HG03460 (cell line): ENCODE measurements at regions not wholly inside any gene's neighbourhood (a gene's known extent, or its start where the extent isn't known, plus 50 kb on each side); places are given as distances from the start of the nearest gene placed in this dataset.
"Not testable (repeated sequence)": the region's sequence is repeated elsewhere in the genome, so short reads cannot be mapped to it uniquely, and the experiment has no call there.

Experiments
- ATAC-seq: cut with Tn5 transposase; IDR thresholded peaks from one replicate; pipeline ENCODE4 v1.9.1; 2021; ENCODE audit not compliant: unreplicated experiment

- ATAC-seq = not testable (repeated sequence)
These were observed 214.2 kb upstream of the SLC7A11 start for GRCh38 chr4:138456349-138456748.

- no peak for ATAC-seq
These were observed 212.9 kb upstream of the SLC7A11 start for GRCh38 chr4:138455097-138455496.

DNA sequence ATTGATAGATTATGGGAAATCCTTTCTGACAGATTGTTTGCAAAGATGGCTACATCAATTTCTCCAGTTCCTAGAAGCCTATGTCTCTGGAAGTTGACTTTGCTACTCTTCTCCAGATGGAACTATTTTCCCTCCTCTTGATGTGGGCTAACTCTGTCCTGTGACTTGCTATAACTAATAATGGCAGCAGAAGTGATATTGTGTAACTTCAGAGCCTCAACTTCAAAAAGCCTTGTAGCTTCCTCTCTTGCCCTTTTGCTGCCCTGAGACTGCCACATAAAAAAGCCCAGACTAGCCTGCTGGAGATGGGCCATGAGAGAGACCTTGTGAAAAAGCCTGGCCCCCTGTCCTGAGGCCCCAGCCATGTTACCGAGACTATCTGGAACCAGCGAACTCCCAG lies 210.7 kb upstream of the SLC7A11 start:
- no peak for ATAC-seq

DNA sequence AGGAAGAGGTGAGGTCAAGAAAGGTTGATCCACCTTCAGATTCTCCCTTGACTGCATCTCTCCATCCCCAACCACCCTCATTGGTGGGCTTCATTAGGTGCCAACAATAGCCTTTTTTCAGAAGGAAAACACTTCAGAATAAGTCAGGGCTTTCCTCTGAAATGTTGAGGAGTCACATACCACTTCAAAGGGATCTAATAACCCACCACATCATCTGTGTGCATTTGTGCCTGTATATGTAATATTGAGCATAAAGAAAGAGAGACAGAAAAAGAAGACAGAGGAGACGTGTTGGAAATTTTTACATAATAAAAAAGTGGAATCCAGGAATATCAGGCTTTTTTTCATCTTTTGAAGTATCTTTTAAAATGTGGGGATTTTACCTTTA lies 209.1 kb upstream of the SLC7A11 start:
- ATAC-seq = no peak

- ATAC-seq = no peak
These were observed 208.6 kb upstream of the SLC7A11 start for GRCh38 chr4:138450546-138451275.

- ATAC-seq = no peak
These were observed 207.8 kb upstream of the SLC7A11 start for GRCh38 chr4:138449938-138450337.

DNA sequence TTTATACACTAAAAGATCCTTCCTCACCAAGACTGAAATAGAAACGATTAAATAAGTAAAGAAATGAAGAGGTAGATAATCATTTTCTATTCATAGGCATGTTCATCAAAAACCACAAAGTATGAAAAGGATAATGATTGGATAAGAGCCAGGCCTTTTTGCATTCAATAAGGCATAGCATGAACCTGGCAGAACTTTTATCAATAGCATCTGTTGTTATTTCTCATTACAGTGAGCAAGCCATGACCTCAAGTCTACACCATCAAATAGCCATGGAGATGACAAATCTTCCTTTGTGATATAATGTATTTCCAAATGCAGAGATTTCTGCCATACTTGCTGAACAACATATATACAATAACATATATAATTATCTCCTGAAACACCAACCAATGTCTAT lies 206.0 kb upstream of the SLC7A11 start:
- no peak for ATAC-seq

DNA sequence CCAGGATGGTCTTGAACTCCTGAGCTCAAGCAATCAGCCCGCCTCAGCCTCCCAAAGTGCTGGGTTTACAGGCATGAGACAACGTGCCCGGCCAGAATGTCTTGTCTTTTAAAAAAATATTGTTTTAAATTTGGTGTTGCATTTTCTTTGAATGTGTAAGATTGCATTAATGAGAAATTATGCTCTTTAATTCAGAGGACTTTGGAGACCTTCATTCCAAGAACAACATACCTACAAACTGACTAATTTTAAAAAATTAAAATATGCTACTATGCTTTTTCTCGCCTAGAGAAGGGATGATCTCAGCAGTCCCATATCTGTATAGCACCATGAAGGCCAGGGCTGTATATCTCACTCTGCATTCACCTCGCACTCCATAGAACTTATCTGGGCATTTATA lies 204.3 kb upstream of the SLC7A11 start:
- no peak for ATAC-seq

GRCh38 chr4:138445098-138445497 lies 202.9 kb upstream of the SLC7A11 start:
- no peak for ATAC-seq

- ATAC-seq = no peak
These were observed 202.1 kb upstream of the SLC7A11 start for GRCh38 chr4:138444260-138444659.

DNA sequence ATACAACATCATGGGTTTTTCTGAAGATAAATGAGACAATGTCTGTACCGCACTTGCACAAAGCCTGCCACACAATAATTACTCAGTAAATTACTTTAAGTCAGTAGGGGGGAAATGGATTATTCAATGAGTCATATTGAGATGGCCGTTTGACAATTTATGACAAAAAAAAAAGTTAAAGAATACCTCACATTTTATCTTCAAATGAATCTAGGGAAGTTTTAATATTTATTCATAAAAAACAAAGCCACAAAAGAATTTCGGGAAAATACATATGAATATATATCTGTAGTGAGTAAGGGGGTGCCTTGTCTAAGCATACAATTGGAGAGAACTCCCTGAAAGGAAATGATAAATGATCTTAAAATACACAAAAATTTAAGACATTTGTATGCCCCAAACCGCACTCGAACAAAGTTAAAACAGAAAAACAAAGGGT lies 197.0 kb upstream of the SLC7A11 start:
- ATAC-seq = no peak

- ATAC-seq = no peak
These were observed 196.5 kb upstream of the SLC7A11 start for GRCh38 chr4:138438608-138439007.

DNA sequence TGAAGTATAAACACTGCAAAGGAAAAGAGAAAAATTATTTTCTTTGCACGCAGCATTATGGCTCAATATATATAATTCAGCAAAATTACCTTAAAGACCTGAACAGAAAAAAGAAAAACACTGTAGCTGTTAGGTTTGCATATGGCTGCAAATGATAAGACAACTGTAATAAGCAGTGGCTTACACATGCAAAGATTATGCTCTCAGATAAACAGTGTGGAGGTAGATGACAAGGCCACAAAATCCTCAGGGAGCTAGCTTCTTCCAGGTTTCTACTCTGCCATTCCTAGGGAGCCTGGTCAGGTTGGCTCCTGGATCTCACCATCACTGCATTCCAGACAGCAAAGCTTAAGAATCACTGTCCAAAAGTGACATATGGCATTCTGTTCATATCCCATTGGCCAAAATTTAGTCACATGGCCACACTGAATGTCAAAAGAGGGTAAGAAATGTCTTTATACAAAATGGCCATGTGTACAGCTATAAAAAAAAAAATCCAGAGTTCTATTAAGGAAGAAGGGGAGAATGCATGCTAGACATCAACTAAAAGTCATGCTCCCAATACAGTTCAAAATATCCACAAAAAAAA lies 195.2 kb upstream of the SLC7A11 start:
- ATAC-seq = no peak

DNA sequence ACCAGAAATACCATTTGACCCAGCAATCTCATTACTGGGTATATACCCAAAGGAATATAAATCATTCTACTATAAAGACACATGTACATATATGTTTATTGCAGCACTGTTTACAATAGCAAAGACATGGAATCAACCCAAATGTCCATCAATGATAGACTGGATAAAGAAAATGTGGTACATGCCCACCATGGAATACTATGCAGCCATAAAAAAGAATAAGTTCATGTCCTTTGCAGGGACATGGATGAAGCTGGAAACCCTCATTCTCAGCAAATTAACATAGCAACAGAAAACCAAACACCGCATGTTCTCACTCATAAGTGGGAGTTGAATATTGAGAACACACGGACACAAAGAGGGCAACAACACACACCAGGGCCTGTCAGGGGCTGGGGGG lies 193.6 kb upstream of the SLC7A11 start:
- ATAC-seq = not testable (repeated sequence)

- not testable (repeated sequence) for ATAC-seq
These were observed 192.9 kb upstream of the SLC7A11 start for GRCh38 chr4:138435046-138435445.

DNA sequence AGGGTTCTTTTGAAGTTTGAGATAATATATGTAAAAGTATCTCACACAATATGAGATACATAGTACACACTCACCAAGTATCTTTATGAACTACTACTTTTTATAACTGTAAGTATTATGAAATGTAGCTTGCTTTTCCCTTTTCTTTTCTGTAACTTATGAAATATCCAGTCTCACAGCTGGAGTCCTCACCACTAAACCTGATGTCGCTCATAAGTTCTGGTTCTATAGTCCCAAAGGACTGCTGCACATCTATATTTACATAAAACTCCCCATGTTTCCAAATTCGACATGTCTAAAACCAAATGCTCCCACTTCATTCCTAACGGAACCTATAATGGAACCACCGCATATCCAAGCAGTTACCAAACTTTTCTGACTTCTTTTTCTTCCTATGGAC lies 186.5 kb upstream of the SLC7A11 start:
- no peak for ATAC-seq

GRCh38 chr4:138426786-138427185 lies 184.6 kb upstream of the SLC7A11 start:
- no peak for ATAC-seq

GRCh38 chr4:138420471-138420870 lies 178.3 kb upstream of the SLC7A11 start:
- ATAC-seq = no peak

DNA sequence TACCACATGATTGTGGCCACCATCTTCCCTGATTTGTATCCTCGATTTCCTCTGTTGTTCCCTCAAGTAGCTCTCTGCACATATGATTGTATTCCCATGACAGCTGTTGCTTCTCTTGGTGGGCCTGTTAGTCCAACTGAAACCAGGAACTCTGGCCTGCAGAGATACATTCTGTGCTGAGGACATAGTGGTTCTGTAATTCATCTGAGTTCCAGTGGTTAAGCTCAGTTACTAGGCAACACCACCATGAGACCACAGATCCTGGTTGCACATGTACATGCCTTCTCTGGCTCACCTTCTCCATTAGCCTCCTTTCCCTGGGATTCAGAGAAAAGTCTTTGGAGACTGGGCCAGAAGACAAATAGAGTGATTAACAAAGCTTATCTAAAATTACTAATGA lies 172.1 kb upstream of the SLC7A11 start:
- ATAC-seq = no peak

- ATAC-seq = no peak
These were observed 171.1 kb upstream of the SLC7A11 start for GRCh38 chr4:138413273-138413672.

- no peak for ATAC-seq
These were observed 170.7 kb upstream of the SLC7A11 start for GRCh38 chr4:138412847-138413246.

- ATAC-seq = no peak
These were observed 168.1 kb upstream of the SLC7A11 start for GRCh38 chr4:138410266-138410665.

DNA sequence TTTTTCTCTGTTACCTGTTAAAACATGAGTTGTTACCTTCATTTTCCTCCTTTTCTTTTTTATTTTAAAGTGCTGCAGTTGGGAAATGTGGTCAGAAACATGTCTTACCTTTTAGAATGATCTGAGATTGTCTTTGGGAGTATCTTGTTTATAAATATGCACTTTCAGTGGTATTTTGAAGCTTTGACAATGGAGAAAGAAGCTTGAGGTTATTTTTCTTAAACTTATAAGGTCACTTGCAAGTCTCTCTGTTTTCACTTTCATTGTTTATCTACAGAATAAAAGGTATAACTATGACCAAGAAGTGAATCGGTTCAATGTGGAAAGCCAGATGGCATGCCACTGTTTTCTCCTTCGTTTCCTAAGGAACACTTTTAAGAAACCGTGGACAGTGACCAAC lies 167.5 kb upstream of the SLC7A11 start:
- no peak for ATAC-seq
